ENCODE measurements at regions not wholly inside any gene's neighbourhood (a gene's known extent, or its start where the extent isn't known, plus 50 kb on each side); places are given as distances from the start of the nearest gene placed in this dataset.

GRCh38 chr12:91633734-91634357, 451.2 kb upstream of the DCN start:
- H3K9me2 ChIP-seq (replicated peaks; ENCODE audit: insufficient read depth, low read length) = no peaks in the 10 kb centered on the region
- no peaks in the 10 kb centered on the region for H3K79me2 ChIP-seq (ENCODE audit: insufficient read depth, low read length)
- H3K27ac ChIP-seq (ENCODE audit: low read depth, low read length) = no peak overlapping the region
- H3K27me3 ChIP-seq (ENCODE audit: low read length) = no peaks in the 10 kb centered on the region
- no peaks in the 10 kb centered on the region for H3F3A ChIP-seq (ENCODE audit: insufficient read depth)
- H3K4me2 ChIP-seq (ENCODE audit: low read depth, low read length, poor library complexity, severe bottlenecking) = no peak overlapping the region
- H3K9me3 ChIP-seq (ENCODE audit: insufficient read depth, low read length) = no peaks in the 10 kb centered on the region
- no peaks in the 10 kb centered on the region for H3K36me3 ChIP-seq (ENCODE audit: low read length)
- H2AFZ ChIP-seq (ENCODE audit: low read depth, low read length, severe bottlenecking) = no peak overlapping the region
- H3K4me3 ChIP-seq (ENCODE audit: insufficient read depth, low read length, poor library complexity, severe bottlenecking) = no peak overlapping the region
- TF ChIP-seq CTCF (IDR thresholded peaks at IDR 0.05; ENCODE audit: insufficient read depth, low read length, poor library complexity, severe bottlenecking) (no peak), EZH2phosphoT487 (conservative IDR thresholded peaks at IDR 0.05; ENCODE audit: low read length) (no peak)
- no peaks in the 10 kb centered on the region for H4K20me1 ChIP-seq (ENCODE audit: low read depth, low read length)
- no peak overlapping the region for H3K9ac ChIP-seq (ENCODE audit: low read length)

- Histone ChIP-seq H3K27me3 (ENCODE audit: low read length) (no peaks in the 10 kb centered on the region), H3K9me2 (replicated peaks; ENCODE audit: insufficient read depth, low read length) (no peaks in the 10 kb centered on the region), H3K79me2 (ENCODE audit: insufficient read depth, low read length) (no peaks in the 10 kb centered on the region), H4K20me1 (ENCODE audit: low read depth, low read length) (no peaks in the 10 kb centered on the region), H3K4me3 (ENCODE audit: insufficient read depth, low read length, poor library complexity, severe bottlenecking) (no peak overlapping the region), H3F3A (ENCODE audit: insufficient read depth) (no peaks in the 10 kb centered on the region), H3K36me3 (ENCODE audit: low read length) (no peaks in the 10 kb centered on the region), H3K9me3 (ENCODE audit: insufficient read depth, low read length) (no peaks in the 10 kb centered on the region), H3K9ac (ENCODE audit: low read length) (no peak overlapping the region), H2AFZ (ENCODE audit: low read depth, low read length, severe bottlenecking) (no peak overlapping the region), H3K4me2 (ENCODE audit: low read depth, low read length, poor library complexity, severe bottlenecking) (no peak overlapping the region), H3K27ac (ENCODE audit: low read depth, low read length) (no peak overlapping the region)
- TF ChIP-seq EZH2phosphoT487 (conservative IDR thresholded peaks at IDR 0.05; ENCODE audit: low read length) (no peak), CTCF (IDR thresholded peaks at IDR 0.05; ENCODE audit: insufficient read depth, low read length, poor library complexity, severe bottlenecking) (no peak)
These were observed 450.6 kb upstream of the DCN start for GRCh38 chr12:91633206-91633605.

- Histone ChIP-seq H3K27ac (ENCODE audit: low read depth, low read length) (no peak overlapping the region), H3K4me2 (ENCODE audit: low read depth, low read length, poor library complexity, severe bottlenecking) (no peak overlapping the region), H3K27me3 (ENCODE audit: low read length) (no peaks in the 10 kb centered on the region), H3K9me2 (replicated peaks; ENCODE audit: insufficient read depth, low read length) (no peaks in the 10 kb centered on the region), H2AFZ (ENCODE audit: low read depth, low read length, severe bottlenecking) (no peak overlapping the region), H3K36me3 (ENCODE audit: low read length) (no peaks in the 10 kb centered on the region), H3K9ac (ENCODE audit: low read length) (no peak overlapping the region), H3K79me2 (ENCODE audit: insufficient read depth, low read length) (no peaks in the 10 kb centered on the region), H3F3A (ENCODE audit: insufficient read depth) (no peaks in the 10 kb centered on the region), H4K20me1 (ENCODE audit: low read depth, low read length) (no peaks in the 10 kb centered on the region), H3K9me3 (ENCODE audit: insufficient read depth, low read length) (no peaks in the 10 kb centered on the region), H3K4me3 (ENCODE audit: insufficient read depth, low read length, poor library complexity, severe bottlenecking) (no peak overlapping the region)
- TF ChIP-seq EZH2phosphoT487 (conservative IDR thresholded peaks at IDR 0.05; ENCODE audit: low read length) (no peak), CTCF (IDR thresholded peaks at IDR 0.05; ENCODE audit: insufficient read depth, low read length, poor library complexity, severe bottlenecking) (no peak)
These were observed 449.6 kb upstream of the DCN start for GRCh38 chr12:91632042-91632786.

All from SU-DHL-6 (cell line).